Hippocampal formation (tissue), 2 donors: ENCODE measurements at regions not wholly inside any gene's neighbourhood (a gene's known extent, or its start where the extent isn't known, plus 50 kb on each side); places are given as distances from the start of the nearest gene placed in this dataset.

ENCODE experiments used
- DNase-seq, 2 donors: peaks; one replicate each; lab custom pipeline; 2025; lab: John Stamatoyannopoulos, UW

DNA sequence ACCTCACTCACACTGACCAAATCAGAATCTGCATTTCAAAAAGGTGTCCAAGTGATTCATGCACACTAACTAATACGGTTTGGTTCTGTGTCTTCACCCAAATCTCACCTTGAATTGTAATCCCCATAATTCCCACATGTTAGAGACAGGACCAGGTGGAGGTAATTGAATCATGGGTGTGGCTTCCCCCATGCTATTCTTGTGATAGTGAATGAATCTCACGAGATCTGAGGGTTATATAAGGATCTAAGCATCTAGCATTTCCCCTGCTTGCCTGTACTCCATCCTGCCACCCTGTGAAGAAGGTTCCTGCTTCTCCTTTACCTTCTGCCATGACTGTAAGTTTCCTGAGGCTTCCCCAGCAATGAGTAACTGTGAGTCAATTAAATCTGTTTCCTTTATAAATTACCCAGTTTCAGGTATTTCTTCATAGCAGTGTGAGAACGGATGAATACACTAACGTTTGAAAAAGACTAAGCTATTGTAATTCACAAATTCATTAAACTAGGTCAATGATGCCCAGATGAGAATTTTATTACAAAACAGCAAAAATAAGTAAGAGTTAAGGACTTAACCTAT is 759.1 kb downstream of the GALC start:
- DNase-seq: no peak

- no peak for DNase-seq
Measured at GRCh38 chr14:87233266-87233665, 759.7 kb downstream of the GALC start.

- no peak for DNase-seq
Measured at GRCh38 chr14:87231336-87232026, 761.5 kb downstream of the GALC start.

- no peak for DNase-seq
Measured at GRCh38 chr14:87230726-87231125, 762.3 kb downstream of the GALC start.

DNA sequence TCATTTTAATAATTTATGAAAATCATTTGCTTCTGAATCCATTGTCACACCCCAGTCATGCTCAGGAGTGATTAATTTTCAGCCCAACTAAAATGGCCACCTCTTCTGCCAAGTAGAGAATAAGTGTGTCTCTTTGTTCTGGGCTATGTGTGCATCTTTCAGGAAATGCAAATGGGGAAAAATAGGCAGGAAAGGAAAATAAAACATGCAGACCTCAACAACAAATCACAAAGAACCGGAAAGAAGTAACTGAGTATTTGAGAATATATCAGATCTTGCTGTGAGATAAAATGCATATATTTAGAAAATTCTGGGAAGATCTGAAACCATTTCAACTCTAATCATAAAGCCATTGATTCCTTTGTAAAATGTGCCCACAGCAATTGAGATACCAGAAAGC is 763.9 kb downstream of the GALC start:
- no peak for DNase-seq

- DNase-seq: no peak
Measured at GRCh38 chr14:87217023-87217422, 776.0 kb downstream of the GALC start.

DNA sequence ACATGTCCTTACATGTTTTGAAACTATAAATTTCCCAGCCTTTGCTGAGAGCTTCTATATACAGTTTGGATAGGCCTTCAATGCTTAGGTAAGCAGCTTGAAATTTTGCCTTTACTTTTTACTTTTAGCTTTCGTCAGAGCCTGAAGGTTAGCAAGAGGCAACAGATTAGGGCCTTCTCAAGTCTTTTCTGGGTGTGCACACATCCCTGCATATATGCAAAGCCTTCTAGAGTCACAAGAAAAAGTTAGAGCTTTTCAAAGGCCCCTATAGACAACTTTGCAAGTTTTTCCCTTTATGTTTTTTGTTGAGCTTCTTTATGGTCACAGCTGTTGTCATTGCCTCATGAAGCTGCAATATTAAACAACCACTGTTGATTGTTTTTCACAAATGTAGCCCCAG is 778.4 kb downstream of the GALC start:
- DNase-seq: no peak

DNA sequence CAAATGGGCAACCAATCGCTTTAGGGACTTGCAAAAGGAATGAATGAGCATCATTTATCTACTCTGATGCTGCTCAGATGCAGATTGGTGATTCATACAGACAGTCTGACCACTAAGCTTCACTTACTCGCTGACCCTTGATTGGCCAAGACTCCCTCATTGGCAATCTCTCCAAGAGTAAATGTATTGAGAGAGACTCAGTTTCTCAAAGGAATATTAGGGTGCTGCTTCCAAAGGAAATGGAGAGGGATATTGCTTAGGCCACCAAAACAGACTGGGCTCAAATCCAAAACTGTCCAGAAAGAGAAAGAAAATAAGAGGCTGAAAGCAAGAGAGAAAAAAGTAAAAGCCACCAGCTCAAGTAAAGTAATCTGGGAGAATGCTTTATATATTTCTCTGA is 785.2 kb downstream of the GALC start:
- no peak for DNase-seq

DNA sequence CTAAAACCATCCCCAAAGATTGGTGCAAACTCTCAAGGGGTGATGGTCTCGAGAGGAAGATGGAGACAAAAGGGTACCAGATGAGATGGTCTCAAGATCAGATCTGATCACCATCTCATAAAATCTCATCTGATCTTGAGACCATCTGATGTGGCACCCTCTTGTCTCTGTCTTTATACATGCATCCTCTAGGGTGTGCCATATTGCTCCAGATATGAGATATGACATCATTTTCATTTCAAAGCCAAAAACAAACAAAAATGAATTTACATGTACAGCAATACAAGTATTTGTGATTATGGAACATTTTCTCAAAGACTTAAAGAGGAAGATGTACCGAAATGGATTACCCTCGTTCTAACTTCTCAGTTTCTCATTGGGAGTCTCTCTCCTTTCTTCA is 787.2 kb downstream of the GALC start:
- DNase-seq: no peak

GRCh38 chr14:87203346-87203745 is 789.6 kb downstream of the GALC start:
- no peak for DNase-seq

- no peak for DNase-seq
Measured at GRCh38 chr14:87199381-87199780, 793.6 kb downstream of the GALC start.

DNA sequence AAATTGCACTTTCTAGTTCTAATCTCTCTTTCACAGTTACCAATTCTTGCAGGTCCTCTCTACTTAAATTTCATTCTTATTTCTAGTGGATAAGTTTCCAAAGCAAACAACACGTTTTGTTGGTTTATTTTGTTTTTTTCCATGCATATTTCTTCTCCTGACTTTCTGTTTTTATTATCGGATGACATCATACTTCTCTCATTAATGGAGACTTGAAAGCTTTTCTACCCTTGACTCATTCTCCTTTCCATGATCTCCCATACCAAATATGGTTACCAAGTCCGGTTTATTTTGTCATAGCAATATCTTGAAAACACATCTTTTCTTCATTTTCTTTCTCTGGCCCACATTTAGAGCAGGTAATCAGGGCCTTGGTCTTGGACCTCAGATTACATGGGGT is 796.5 kb downstream of the GALC start:
- DNase-seq: no peak

GRCh38 chr14:87187786-87188185 is 805.2 kb downstream of the GALC start:
- DNase-seq: no peak

- DNase-seq: no peak
Measured at GRCh38 chr14:87186737-87187136, 806.2 kb downstream of the GALC start.

DNA sequence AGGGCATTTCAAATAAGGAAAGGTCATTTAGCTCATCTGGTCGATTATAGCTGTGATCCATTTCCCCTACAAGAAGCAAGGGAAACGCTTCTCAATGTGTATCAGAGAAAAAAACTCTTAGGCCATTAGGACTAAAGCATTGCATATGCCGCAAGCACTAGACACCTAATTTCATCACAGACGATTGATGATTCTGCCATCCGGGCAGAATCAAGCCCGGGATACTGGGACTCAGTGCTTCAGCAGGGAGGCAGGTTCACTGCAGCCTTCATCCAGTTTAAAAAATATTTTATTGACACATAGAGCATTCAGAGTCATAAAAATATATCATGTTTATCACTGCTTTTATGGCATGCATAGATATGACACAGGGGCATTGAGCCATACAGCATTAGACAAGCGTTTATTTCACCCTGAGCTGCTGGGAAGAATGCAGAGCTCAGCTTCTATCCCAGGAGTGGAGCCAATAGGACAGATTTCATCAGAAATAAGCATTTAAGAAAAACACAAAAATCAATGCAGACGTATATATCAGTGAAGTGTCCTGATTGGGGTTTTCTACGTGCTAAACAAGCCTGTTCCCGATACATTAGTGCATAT is 806.9 kb downstream of the GALC start:
- no peak for DNase-seq

- DNase-seq: no peak
Measured at GRCh38 chr14:87184180-87184579, 808.8 kb downstream of the GALC start.

DNA sequence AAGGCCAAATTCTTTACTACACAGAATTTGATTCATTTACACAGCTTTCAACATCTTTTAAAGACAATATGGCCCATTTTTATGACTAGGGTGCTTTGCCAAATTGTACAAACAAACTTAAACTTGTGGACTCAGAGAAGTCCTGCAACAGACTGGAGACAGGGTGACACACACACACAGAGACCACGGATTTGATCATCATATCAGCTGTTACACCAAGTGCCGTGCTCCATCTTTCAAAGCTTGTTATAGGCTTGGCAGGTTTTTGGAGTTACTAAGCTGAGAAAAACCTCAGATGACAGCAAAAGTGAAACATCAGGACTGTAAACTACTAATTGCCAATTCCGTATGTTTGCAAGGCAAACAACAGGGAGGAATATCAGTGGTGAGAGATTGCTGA is 811.7 kb downstream of the GALC start:
- no peak for DNase-seq

GRCh38 chr14:87179936-87180335 is 813.0 kb downstream of the GALC start:
- no peak for DNase-seq

DNA sequence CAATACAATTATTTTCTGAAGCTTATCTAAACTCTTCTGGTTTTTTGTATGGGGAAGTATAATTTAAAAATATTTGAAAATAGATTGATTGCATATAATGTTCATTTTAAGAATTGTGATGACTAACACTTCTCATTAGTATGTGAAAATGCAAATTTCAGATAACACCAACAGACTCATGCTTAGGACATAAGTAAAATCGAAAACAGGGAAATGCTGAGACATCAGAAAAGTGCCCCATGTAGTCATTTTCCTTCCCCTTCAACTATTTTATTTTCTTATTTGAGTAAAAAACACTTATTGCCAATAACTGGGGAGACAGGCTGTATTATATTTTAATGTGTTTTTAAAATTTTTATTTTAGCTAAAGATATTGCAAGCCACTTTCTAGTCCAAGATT is 814.7 kb downstream of the GALC start:
- DNase-seq: no peak

DNA sequence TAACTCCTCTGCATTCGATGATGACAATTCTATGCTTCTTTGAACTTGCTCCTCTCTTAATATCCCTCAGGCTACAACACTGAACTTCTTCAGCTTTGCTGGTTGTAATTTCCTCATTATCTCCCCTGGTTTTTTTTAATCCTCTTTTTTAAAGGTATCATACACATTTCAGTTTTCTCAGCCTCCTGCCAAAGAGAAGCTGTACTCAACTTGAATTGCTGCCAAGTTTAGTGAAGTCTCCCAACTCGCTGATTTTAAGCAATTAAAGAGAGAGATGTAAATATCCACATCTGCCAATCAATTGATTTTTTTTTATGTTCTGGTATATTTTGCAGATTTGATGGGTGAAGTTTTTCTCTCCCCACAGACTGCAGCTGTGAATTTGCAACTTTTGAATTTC is 817.8 kb downstream of the GALC start:
- no peak for DNase-seq

GRCh38 chr14:87171141-87171540 is 821.8 kb downstream of the GALC start:
- DNase-seq: no peak

DNA sequence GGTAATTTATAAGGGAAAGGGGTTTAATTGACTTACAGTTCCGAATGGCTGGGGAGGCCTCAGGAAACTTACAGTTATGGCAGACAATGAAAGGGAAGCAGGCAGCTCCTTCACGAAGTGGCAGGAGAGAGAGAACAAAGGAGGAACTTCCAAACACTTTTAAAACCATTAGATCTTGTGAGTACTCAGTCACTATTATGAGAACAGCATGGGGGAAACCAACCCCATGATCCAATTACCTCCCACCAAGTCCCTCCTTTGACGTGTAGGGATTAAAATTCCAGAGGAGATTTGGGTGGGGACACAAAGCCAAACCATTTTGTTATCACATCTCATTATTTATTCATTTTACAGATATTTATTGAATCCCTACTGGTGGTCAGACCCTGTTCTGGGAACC is 822.8 kb downstream of the GALC start:
- no peak for DNase-seq

- DNase-seq: no peak
Measured at GRCh38 chr14:87169362-87169761, 823.6 kb downstream of the GALC start.

- DNase-seq: no peak
Measured at GRCh38 chr14:87161502-87161901, 831.5 kb downstream of the GALC start.
